HG02884 (cell line): ENCODE measurements at regions not wholly inside any gene's neighbourhood (a gene's known extent, or its start where the extent isn't known, plus 50 kb on each side); places are given as distances from the start of the nearest gene placed in this dataset.
"Not testable (repeated sequence)": the region's sequence is repeated elsewhere in the genome, so short reads cannot be mapped to it uniquely, and the experiment has no call there.

ENCODE experiments used
- ATAC-seq: cut with Tn5 transposase; IDR thresholded peaks from one replicate; pipeline ENCODE4 v1.9.1; 2021; ENCODE audit warnings: mild to moderate bottlenecking, moderate library complexity; ENCODE audit not compliant: unreplicated experiment

DNA sequence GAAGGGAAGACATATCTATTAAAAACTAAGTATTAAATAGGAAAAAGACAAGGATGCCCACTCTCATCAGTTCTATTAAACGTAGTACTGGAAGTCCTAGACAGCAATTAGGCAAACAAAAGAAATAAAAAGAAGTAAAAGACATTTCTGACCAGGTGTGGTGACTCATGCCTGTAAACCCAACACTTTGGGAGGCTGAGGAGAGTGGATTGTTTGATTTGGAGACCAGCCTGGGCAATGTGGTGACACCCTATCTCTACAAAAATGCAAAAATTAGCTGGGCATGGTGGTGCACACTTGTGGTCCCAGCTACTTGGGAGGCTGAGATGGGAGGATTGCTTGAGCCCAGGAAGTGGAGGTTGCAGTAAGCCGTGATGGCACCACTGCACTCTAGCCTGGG lies 1071.8 kb downstream of the FAT4 start:
- ATAC-seq, result no peak

DNA sequence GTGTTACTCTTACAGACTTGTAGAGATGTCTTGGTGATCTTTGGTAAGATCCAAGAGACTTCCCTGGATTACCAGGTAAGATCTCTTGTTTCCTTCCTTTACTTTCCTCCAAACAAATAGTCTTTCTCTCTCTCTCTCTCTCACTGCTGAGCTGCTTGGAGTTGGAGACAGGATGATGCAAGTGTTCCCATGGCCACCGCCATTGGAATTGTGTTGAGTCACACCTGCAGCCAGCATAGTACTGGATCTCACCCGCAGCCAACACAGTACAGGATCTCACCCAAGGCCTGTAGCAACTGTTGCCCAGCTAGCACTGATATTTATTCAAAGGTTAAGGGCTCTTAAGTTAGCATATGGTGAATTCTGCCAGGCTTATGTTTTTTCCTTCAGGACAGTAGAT lies 1080.9 kb downstream of the FAT4 start:
- no peak for ATAC-seq

DNA sequence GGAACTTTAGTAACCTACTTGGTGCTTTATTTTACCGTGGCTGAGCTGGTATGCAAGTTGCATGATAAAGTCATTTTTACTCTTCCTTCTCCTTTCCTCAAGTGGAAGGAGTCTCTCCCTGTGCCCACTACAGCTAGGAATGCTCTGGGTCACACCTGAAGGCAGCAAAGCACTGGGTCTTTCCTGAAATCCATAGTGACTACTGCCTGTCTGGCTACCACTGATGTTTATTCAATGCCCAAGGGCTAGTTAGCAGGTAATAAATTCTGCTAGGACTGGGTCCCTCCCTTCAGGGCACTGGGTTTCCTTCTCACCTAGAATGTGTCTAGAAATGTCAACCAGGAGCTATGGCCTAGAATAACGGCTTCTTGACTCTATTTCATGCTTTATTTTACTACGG lies 1081.4 kb downstream of the FAT4 start:
- no peak for ATAC-seq

DNA sequence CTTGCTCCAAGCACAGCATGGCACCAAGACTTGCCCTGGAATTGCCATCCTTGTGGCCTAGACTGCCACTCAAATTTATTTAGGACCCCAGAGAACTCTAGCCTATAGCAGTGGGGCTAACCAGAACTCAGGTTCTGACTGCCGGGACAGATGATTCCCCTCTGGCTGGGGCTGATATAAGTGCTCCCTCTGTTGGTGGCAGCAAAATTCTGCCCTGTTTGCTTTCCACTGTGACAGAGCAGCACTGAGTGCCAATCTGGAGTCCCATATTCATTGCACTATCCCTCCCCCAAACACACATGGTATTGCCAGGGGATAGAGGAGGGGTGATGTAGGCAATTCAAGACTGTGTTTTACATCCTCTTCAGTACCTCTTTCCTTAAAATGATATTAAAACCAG lies 1081.9 kb downstream of the FAT4 start:
- no peak for ATAC-seq

DNA sequence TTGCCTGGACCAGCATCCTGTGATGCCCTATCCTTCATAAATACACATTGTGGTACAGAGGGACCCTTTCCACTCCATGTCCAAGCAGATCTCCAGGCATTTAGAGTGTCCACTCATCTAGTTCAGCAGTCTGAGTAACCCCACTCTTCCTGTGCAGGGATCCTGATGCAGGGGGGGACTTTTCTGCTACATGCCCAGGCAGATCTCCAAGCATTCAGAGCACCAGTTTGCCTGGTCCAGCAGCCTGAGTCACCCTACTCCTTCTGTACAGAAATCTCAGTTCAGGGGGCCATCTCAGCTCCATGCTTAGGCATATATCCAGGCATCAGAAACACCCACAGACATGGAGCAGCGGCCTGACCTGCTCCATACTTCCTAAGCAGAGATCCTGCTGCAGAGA lies 1089.8 kb downstream of the FAT4 start:
- no peak for ATAC-seq

DNA sequence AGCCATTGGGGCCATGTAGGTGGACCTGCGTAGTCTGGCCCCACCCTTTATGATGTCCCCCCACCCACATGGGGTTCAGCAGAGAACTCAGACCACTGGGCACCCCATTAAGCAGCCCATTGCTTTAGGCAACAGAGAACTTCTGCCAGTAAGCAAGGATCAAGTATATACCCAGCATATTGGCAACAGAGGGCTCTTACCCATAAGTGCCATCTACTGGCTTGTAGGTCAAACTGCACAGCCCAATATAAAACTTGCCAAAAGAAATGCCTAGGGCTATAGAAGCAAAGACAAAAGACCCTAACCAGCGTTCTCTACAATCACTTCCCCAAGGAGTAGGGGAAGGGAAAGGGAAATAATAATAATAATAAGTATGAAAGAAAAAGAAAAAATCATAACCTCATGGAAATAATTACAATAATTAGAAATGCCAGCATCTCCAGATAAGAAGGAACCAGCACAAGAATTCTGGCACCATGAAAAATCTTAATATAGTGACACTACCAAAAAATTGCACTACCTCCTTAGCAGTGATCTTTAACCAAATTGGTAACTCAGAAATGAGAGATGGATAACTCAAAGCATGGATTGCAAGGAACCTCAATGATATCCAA lies 1090.7 kb downstream of the FAT4 start:
- no peak for ATAC-seq

DNA sequence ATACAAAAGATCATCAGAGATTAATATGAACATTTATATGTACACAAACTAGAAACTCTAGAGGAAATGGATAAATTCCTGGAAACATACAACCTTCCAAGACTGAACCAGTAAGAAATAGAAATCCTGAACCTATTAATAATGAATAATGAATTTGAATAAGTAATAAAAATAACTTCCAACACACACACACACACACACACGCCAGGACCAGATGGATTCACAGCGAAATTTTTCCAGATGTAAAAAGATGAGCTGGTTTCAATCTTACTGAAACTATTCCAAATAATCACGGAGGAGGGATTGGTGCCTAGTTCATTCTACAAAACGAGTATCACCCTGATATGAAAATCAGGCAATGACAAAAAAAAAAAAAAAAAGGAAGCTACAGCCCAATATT lies 1095.0 kb downstream of the FAT4 start:
- ATAC-seq, result no peak

DNA sequence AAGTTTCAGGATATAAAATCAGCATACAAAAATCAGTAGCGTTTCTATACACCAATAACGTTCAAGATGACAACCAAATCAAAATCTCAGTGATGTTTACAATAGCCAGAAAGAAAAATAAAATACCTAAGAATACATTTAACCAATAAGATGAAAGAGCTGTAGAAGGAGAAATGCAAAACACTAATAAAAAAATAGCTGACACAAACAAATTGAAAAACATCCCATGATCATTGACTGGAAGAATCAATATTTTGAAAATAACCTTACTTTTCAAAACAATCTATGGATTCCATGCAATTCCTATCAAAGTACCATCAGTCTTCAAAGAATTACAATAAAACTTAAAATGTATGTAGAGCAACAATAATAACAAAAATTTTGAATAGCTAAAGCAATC lies 1096.3 kb downstream of the FAT4 start:
- ATAC-seq, result no peak

DNA sequence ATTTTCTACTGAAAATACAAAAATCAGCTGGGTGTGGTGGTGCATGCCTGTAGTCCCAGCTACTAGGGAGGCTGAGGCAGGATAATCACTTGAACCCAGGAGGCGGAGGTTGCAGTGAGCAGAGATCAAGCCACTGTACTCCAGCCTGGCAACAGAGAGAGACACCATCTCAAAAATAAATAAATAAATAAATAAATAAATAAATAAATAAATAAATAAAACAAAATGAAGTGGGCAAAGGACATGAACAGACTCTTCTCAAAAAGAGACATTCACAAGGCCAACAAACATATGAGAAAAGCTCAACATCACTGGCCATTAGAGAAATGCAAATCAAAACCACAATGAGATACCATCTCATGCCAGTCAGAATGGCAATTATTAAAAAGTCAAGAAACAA lies 1097.6 kb downstream of the FAT4 start:
- ATAC-seq, result not testable (repeated sequence)

DNA sequence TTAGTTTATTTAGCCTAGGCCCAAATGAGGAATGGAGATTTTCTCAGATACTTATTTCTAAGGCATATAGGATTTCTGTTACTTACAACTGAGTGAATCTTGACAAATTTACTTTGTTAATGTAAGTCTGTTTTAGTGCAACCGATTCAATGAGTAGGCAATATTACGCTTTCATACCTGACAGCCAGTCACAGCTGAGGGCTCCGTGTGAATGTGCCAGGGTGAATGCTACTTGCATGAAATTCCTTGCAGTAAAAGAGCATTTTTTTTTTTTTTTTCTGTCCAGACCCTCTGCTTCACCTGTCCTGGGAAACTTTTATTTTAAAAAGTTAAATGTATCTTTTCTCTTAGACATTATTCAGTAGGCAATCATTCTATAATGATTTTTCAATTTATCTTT lies 1100.0 kb downstream of the FAT4 start:
- ATAC-seq, result no peak

DNA sequence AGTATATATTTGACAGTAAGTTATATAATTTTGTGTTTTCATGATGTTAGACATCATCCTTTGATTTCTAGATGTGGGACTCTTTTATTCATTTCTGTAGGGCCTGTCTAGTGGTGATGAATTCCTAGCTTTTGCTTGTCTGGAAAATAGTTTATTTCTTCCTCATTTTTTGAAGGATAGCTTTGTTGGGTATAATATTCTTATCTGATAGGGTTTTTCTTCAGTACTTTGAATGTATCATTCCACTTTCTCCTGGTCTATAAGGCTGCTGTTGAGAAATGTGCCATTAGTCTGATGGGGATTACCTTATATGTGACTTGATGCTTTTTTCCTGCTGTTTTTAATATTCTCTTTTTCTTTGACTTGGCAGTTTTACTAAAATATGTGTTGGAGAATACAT lies 1104.5 kb downstream of the FAT4 start:
- no peak for ATAC-seq

DNA sequence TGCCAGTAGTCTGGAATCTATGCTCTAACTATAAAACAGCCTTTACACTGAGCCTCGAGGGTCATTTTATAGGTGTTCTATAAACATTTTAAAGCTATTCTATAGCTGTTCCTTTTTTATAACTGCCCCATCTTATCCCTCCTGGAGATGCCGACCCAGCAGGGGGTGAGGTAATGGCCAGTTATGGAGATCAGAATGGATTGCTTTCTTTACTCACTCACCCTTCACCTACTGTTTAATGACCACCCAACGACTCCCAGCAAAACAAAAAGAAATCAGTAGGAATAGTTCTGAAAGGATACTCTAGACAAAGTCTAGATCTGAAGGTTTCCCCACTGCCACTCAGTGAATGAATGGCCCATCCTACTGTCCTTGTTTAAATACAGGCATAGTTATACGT lies 1113.1 kb downstream of the FAT4 start:
- ATAC-seq, result no peak

DNA sequence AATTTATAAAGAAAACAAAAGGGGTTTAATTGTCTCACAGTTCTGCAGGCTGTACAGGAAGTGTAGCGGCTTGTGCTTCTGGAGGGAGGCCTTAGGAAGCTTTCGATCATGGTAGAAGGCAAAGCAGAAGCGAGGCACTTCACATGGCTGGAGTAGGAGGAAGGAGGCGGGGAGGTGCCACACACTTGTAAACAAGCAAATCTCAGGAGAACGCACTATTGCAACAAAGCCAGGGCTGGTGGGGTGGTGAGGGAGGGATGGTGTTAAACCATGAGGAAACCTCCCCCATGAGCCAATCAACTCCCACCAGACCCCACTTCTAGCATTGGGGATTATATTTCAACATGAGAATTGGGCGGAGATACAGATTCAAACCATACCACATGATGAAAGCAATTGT lies 1116.3 kb downstream of the FAT4 start:
- no peak for ATAC-seq

DNA sequence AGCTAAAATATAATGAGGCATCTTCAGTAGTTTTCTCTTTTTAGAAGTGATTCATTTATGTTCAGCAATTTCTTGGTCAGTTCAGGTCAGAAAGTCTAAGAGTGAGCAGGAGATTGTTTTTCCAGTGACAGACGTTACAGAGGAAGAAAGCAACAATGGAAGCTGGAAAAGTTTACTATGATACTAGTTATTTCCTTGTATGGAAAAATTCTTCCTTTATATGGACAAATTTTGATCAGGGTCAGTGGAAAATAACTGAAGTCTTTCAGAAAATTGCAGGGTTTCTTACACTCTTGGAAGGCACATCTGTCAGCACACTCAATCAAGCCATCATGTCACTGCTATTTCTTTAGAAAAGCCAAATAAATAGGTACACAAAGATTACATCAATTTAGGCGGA lies 1120.7 kb downstream of the FAT4 start:
- ATAC-seq, result no peak

DNA sequence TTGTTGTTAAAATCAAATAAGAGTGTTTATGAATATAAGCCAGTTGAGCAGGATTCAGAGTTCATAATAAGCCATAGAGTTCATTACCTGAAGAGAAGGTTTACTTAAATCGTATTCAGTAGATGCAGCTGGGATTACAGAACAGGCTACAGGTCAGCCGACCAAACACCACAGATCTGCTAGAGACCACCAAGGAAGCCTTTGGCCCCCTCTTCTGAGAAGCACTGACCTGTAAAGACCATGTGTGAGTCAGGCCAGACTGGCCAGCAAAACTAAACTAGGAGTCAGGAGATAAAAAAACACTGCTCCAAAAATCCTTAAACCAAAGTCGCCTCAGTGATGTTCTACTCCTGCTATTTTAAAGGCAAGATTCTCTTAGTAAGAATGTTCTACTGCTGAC lies 1125.5 kb downstream of the FAT4 start:
- no peak for ATAC-seq

DNA sequence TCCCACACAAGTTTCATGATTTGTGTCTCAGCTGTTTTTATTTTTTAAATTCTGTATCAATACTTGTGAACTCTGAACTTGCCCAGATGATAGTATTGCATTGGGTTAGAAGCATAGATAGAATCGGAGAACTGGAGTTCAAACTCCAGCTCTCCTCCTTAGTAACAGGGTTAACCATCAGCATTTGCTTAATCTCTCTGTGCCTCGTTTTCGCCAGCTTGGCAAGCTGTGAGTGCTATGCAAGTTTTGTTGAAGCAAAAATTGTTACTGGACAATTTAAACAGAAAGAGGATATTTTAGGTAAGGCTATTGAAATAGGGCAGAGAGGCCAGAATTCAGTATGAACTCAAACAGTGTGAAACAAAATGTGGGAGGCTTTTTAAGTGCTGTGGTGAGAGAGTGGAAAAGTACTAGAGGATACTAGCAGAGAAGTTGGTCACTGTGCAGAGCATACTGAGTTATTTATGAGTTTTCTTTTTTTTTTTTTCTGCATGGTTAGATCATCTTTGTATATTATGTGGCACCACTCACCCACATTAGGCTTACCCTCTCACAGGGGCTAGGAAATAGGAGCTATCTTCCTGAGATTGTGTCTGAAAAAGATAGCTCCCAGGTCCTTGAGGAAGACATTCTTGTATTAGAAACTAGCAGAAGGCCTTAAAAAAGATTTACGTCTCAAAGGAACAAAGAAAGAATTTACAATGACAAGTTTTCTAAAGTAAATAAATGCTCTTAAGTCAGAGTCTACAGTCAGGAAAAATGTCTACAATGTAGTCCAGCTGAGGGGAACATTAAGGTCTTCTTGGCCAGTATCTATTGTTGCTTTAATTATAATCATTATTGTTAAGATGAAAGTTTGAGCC lies 1126.6 kb downstream of the FAT4 start:
- ATAC-seq, result no peak

DNA sequence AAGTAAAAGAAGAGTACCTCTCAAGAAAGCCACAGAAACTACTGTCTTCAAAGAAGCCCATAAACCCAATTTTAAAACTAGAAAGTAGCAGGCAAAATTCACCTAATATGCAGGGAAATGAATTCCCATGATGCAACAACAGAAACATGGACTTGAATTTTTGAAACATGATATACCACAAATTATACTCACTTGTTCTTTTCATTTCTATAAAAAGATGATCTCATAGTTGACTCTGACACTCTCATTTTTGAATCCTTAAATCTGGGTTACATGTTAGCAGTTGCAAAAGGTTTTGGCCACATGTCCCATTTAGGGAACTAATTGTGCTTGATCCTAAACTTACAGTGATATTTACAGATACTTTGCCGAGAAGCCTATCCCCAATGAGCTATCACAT lies 1130.8 kb downstream of the FAT4 start:
- ATAC-seq, result no peak

DNA sequence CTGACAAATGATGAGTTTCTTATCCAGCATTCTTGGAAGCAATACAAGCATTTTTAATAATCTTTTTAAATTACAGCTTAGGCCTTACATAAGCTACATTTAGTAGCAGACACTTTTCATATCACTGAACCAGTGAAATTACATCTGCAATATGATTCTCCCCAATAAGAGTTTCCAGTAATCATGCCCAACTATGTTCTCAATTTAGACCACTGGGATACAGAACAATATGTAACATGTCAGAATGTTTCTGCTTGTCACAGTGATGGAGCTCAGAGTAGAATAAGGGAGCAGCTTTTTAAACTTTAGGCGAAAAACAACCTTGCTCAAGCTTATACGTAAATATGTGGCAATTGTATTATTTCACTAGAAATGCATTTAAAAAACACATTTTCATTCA lies 1132.2 kb downstream of the FAT4 start:
- no peak for ATAC-seq

DNA sequence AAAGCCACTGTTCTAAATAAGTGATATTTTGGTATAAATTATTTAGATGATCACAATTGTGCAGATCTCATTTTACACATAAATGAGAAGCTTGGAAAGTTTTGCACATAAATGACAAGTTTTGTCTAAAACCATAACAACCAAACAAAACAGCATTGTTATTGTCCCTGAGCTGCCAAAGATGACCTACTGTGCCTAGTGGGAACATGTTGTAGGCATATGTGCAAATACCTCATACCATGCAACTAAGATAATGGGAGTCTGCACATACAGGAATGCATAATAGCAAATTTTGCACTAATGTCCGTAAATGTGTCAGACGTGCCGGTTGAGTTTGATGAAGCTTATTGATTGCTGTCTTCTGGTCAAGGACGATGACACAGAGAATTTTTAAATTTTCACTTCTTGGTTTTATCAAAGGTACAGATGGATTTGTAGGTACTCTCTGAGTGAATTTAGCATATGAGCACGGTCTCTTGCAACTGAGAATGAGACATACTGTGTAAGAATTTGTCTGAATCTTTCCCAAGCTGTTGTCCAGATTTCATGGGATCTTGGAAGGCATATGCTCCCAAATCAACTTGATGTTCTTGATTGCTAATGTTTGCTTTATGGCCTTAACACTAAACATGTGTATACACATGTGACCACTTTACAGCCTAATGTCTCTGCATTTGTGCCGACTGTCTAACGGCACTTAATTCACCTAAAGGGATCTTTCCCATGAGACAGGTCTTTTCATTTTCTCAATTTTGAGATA lies 1133.5 kb downstream of the FAT4 start:
- ATAC-seq, result no peak

DNA sequence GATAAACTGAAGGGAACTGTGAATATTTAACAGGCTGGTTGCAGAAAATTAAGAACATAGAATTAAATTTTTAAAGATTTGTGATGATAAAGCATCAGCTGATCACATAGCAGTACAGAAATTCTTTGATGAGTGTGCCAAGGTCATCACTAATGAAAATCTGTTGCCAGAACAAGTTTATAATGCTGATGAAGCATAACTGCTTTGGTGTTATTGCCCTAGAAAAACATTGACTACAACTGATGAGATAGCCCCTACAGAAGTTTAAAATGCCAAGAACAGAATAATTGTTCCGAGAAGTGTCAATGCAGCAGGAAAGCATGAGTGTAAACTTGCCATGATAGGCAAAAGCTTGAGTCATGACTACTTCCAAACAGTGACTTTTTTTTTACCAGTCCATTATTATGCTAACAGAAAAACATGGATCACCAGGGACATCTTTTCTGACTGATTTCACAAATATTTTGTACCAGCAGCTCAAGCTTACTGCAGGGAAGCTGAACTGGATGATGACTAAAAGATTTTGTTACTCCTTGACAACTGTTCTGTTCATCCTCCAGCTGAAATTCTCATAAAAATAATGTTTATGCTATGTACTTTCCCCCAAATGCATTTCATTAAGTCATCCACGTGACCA lies 1136.6 kb downstream of the FAT4 start:
- no peak for ATAC-seq

DNA sequence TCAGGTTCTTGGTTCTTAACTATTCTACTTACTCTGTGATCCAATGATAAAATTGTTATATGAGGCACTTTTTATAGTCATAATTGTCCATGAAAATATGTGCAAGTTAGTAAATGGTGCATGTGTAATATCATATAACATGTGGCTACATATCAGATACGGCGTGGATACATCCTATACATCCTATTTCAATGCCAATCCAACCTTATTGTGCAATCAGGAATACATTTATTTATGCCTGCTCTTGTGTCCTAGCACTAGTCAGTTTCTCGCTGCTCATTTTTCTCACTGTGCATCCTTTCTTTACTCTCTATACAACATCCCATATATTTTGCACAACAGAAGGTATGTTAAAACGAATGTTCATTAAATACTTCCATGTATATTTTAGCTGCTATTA lies 1141.1 kb downstream of the FAT4 start:
- no peak for ATAC-seq

DNA sequence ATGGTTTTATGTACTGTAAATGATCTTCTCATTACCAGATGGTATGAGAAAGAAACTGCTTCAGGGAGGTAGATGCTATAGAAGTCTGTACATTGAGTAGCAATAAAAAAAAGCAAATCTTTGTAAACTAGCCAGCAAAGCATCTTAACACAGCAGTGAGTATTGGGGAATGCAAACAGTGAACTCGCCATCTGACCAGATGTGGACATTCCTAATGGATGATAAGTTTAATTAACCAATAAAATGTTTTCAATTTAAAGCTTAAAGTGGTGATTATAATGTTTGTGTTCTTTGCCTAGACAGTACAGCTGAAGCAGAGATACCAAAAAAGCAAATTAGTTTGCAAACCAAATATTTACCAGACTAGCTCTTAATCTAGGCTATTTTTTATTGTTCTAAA lies 1144.2 kb downstream of the FAT4 start:
- no peak for ATAC-seq
